GM21526 (cell line): ENCODE measurements at regions not wholly inside any gene's neighbourhood (a gene's known extent, or its start where the extent isn't known, plus 50 kb on each side); places are given as distances from the start of the nearest gene placed in this dataset.

Experiments
- ATAC-seq: cut with Tn5 transposase; IDR thresholded peaks from one replicate; pipeline ENCODE4 v1.9.1; 2021; ENCODE audit warnings: moderate library complexity; ENCODE audit not compliant: unreplicated experiment, low FRiP score

DNA sequence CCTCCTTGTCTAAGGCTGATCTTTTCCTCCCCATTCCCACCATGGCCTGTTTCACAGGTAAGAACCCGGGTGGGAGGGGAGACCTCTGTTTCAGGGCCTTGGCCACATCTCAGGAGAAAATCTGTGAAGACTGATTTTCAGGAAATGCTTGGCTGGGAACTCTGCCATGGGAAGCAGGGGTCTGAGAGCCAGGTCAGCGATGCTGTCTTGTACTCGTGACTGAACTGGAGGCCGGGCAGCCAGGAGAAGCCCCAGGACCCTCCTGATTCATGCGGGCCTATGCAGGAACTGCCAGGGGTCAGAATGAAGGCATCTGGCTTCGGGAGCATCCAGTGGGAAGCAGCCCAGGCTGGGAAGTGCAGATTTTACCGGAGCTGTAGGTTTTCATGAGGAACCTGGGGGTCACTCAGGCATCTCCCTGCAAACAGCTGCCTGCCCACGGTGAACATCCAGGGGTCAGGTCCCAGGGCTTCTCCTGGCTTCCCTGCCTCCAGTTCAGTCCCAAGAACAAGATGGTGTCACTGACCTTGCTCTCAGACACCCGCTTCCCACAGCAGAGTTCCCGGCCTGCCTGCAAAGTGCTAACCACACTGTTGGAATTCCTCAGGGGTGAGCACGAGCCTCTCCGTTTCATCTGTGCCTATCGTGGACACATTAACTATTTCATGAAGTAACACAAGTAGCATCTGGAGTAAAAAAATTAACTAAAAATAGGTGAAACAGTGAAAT, 90.2 kb upstream of the SULF2 start:
- ATAC-seq: no peak

GRCh38 chr20:47872341-47872740, 87.1 kb upstream of the SULF2 start:
- ATAC-seq: no peak

GRCh38 chr20:47870475-47870874, 85.2 kb upstream of the SULF2 start:
- no peak for ATAC-seq

- ATAC-seq: no peak
These were observed 83.5 kb upstream of the SULF2 start for GRCh38 chr20:47868744-47869143.

GRCh38 chr20:47868236-47868635, 83.0 kb upstream of the SULF2 start:
- ATAC-seq: no peak

DNA sequence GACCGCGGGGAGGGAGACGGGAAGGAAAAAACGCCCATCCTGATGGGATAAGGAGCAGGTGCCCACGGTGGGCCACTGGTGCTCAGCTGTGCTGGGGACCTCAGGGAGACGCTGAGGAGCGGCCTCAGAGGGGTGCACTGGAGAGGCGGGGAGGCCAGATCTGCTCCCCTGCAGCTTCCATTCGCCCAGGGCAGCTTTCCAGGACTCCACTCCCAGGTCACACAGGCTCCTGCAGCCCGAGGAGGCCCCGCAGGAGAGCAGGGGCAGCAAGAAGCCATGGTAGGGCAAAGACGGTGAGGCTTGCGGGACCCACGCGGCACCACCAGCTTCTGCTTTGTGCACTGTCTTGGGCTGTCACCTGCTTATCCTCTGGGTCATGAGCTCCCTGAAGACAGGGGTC, 82.5 kb upstream of the SULF2 start:
- no peak for ATAC-seq

GRCh38 chr20:47866480-47866879, 81.2 kb upstream of the SULF2 start:
- ATAC-seq: no peak

- no peak for ATAC-seq
These were observed 80.6 kb upstream of the SULF2 start for GRCh38 chr20:47865912-47866311.

DNA sequence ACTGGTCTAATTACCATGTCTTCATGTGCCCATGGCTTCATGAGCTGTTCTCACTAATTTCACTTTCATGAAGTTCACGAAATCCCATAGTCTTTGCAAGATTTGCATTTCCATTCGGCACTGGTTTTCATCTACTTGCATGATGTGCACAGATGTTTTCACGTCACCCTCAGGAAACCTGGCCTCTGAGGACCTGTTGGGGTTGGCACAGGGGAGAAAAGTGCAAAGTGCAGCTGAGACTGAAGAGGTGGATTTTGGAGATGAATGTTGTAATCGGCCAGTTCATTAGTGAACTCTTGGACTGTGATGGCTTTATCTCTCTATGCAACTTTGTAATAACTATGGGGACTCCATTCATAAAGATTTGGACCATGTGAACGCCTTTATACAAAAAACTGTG, 80.2 kb upstream of the SULF2 start:
- no peak for ATAC-seq

- no peak for ATAC-seq
These were observed 78.7 kb upstream of the SULF2 start for GRCh38 chr20:47863981-47864380.

- ATAC-seq: no peak
These were observed 78.2 kb upstream of the SULF2 start for GRCh38 chr20:47863315-47863965.

DNA sequence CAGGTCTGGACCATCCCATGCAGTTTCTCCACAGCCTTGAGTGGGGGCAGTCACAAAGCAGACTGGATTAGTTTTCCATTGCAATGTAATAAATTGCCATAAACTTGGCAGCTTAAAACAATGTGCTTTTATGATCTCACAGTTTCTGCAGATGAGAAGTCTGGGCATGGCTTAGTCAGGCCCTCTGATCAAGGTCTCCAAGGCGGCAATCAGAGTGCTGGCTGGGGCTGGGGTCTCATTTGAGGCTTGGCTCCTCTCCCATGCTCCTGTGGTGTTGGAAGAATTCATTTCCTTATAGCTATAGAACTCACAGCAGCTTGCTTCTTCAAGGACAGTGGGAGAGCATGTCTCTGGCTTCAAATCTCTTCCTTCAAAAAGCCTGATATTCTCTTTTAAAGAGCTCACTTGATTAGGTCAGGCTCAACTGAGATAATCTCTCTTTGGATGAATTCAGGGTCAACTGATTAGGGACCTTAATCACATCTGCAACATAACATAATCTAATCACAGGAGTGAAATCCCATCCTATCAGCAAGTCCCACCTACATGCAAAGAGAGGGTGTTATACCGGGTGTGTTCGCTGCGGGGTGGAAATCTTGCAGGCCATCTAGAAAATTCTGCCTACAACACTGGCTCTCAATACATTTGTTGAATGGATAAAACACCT, 77.4 kb upstream of the SULF2 start:
- no peak for ATAC-seq

DNA sequence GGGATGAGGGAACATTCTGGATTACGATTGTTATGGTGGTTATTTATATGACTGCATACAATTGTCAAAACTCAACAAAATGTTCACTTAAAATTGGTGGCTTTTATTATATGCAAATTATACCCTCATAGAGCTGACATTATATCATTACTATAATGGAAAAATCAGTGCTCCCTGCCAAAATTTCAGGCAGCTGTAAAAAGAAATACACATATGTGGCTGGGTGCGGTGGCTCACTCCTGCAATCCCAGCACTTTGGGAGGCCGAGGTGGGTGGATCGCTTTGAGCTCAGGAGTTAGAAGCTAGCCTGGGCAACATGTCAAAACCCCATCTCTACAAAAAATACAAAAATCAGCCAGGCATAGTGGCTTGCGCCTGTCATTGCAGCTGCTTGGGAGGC, 75.8 kb upstream of the SULF2 start:
- no peak for ATAC-seq

DNA sequence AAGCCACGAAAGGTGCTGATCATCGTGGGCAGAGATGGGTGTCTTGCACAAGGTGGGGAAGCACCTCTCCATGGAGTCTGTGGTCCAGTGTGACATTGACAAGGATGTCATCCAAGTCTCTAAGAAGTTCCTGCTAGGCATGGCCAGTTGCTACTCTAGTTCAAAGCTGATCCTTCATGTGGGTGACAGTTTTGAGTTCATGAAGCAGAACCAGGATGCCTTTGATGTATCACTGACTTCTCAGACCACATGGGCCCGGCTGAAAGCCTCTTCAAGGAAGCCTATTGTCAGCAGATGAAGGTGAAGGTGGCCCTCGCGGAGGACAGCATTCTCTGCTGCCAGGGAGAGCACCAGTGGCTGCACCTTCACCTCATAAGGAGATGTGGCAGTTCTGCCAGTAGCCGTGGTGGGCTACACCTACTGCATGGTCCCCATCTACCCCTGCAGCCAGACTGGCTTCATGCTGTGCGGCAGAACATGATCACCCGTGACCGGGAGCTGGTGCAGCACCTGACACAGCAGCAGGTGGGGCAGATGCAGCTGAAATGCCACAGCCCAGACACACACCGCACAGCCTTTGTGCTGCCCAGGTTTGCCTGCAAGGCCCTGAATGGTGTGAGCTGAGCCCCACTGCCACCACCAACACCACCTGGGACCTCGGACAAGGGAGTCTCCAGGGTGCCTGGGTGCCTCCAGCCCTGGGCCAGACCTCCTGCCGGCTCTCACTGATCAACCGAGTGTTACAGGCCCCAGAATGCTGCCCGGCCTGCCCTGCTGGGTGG, 75.0 kb upstream of the SULF2 start:
- no peak for ATAC-seq

DNA sequence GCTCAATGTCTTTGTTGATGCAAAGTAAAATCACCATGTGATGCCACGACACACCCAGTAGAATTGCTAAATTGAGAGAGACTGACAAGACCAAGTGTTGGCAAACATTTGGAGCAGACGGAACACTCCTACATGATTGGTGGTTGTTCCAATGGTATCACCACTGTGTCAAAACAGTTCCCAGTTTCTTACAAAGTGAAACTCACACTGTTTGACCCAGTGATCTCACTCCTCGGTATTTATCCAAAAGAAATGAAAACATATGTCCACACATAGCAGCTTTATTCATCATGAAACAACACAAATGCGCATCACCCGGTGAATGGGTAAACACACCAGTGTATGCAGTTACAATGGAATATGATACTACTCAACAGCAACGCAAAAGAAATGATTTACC, 74.0 kb upstream of the SULF2 start:
- ATAC-seq: no peak

- ATAC-seq: no peak
These were observed 72.5 kb upstream of the SULF2 start for GRCh38 chr20:47857569-47858464.

GRCh38 chr20:47857187-47857568, 71.9 kb upstream of the SULF2 start:
- ATAC-seq: no peak

DNA sequence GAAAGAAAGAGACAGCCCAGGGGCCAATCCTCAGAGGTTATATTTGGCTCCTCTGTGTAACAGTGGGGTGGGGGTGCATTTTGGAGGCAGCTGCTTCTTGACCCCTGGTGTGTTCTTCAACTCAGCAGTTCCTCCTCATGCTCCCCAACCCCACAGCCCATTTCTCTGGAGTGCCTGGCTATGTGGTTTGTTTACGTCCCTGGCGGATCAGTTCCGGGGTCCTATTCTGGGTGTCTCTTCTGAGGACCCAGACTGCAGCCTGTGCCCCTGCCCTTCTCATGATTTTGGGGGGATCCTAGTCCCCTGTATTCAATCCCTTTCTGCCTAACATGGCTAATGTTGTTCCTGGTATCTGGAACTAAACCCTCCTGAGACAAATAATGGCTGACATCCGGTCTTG, 70.5 kb upstream of the SULF2 start:
- no peak for ATAC-seq

DNA sequence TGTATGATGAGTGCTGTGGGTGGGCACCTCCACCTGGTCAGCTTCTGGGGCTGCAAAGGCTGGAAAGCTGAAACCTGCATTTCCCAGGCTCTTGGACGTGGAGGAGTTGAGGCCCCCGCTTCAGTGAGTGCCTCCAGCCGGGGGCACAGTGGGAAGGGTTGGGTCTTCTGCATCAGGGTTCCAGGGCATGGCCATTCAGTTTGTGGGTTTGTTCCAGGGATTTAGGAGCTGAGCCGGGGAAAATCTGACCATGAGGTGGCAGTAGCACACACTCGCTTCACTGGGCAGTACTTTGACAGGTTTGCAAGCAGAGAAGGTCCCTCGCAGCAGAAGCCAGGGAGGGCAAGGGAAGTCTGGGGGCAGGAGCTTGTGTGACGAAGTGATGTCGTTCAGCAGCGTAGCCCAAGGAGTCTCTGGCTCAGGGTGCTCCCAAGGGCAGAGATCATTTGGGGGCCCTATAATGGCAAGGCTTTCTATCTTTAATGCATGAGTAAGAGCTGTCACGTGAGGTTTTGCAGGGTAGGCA, 69.5 kb upstream of the SULF2 start:
- ATAC-seq: no peak

- ATAC-seq: no peak
These were observed 66.5 kb upstream of the SULF2 start for GRCh38 chr20:47851774-47852173.
